NB4 (cell line): ENCODE measurements at regions not wholly inside any gene's neighbourhood (a gene's known extent, or its start where the extent isn't known, plus 50 kb on each side); places are given as distances from the start of the nearest gene placed in this dataset.

ENCODE experiments used
- DNase-seq: peaks from one replicate; pipeline ENCODE4 v3.0.0; 2010; ENCODE audit warnings: low read depth
- H3K4me3 ChIP-seq: one replicate; pipeline ENCODE4 v1.5.1; 2011; ENCODE audit warnings: mild to moderate bottlenecking, low read depth, low read length, moderate library complexity
- CTCF ChIP-seq: IDR thresholded peaks from one replicate; pipeline ENCODE4 v1.5.1; 2012; ENCODE audit warnings: low read depth, low read length
- MAX ChIP-seq: IDR thresholded peaks from 2 replicates; pipeline ENCODE4 v1.6.1; 2011; ENCODE audit warnings: low read depth, low read length
- MYC ChIP-seq: IDR thresholded peaks from 2 replicates; pipeline ENCODE4 v1.6.1; 2011; ENCODE audit warnings: low read depth, low read length
- POLR2A ChIP-seq: IDR thresholded peaks from 2 replicates; pipeline ENCODE4 v1.6.1; 2011; ENCODE audit warnings: mild to moderate bottlenecking; ENCODE audit not compliant: insufficient read length; ENCODE audit errors: extremely low read depth

- H3K4me3 ChIP-seq = no peak overlapping the region
- no peak for DNase-seq
- TF ChIP-seq MAX = no peak
- no peak for TF ChIP-seq CTCF
- no peak for TF ChIP-seq POLR2A
- no peak for TF ChIP-seq MYC
Observed at GRCh38 chr1:80251171-80251570, 1244.6 kb upstream of the ADGRL4 start.

GRCh38 chr1:80250573-80251168, 1244.1 kb upstream of the ADGRL4 start:
- TF ChIP-seq MYC (no peak), CTCF (no peak), POLR2A (no peak), MAX (no peak)
- DNase-seq = no peak
- H3K4me3 ChIP-seq = no peak overlapping the region

- no peak overlapping the region for H3K4me3 ChIP-seq
- no peak for TF ChIP-seq CTCF
- no peak for TF ChIP-seq MYC
- no peak for TF ChIP-seq MAX
- TF ChIP-seq POLR2A = no peak
- no peak for DNase-seq
Observed at GRCh38 chr1:80249699-80250098, 1243.2 kb upstream of the ADGRL4 start.

- TF ChIP-seq MYC (no peak), MAX (no peak), POLR2A (no peak), CTCF (no peak)
- H3K4me3 ChIP-seq = no peak overlapping the region
- no peak for DNase-seq
Observed at GRCh38 chr1:80248886-80249285, 1242.4 kb upstream of the ADGRL4 start.

GRCh38 chr1:80245813-80246212, 1239.3 kb upstream of the ADGRL4 start:
- TF ChIP-seq POLR2A = no peak
- TF ChIP-seq MAX = no peak
- TF ChIP-seq CTCF = no peak
- TF ChIP-seq MYC = no peak
- H3K4me3 ChIP-seq = no peak overlapping the region
- no peak for DNase-seq

- no peak for DNase-seq
- H3K4me3 ChIP-seq = no peak overlapping the region
- TF ChIP-seq MYC (no peak), MAX (no peak), CTCF (no peak), POLR2A (no peak)
Observed at GRCh38 chr1:80244372-80244771, 1237.8 kb upstream of the ADGRL4 start.
